ENCODE measurements at regions not wholly inside any gene's neighbourhood (a gene's known extent, or its start where the extent isn't known, plus 50 kb on each side); places are given as distances from the start of the nearest gene placed in this dataset.
"Not testable (repeated sequence)": the region's sequence is repeated elsewhere in the genome, so short reads cannot be mapped to it uniquely, and the experiment has no call there.

DNA sequence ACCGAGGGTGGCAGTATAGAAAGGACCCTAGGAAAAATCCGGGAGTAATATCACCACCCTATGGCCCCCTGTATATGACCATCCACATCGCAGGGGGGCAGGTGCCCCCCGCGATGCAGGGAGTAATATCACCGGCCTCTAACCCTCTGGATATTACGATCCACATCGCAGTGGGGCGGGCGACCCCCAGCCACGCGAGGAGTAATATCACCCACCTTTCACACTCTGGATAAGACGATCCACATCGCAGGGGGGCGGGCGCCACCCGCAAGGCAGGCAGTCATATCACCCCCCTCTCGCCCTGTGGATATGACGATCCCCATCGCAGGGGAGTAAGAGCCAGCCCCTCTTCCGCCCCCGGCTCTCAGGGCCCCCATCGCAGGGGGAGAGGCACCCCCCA is 76.7 kb upstream of the RUBCNL start:
- no peak for FAIRE-seq

DNA sequence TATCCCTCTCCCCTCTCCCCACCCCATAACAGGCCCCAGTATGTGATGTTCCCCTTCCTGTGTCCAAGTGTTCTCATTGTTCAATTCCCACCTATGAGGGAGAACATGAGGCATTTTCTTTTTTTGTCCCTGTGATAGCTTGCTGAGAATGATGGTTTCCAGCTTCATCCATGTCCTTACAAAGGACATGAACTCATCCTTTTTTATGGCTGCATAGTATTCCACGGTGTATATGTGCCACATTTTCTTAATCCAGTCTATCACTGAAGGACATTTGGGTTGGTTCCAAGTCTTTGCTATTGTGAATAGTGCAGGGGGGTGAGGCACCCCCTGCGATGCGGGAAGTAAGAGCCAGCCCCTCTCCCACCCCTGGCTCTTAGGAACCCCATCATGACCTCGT is 73.2 kb upstream of the RUBCNL start:
- not testable (repeated sequence) for FAIRE-seq

DNA sequence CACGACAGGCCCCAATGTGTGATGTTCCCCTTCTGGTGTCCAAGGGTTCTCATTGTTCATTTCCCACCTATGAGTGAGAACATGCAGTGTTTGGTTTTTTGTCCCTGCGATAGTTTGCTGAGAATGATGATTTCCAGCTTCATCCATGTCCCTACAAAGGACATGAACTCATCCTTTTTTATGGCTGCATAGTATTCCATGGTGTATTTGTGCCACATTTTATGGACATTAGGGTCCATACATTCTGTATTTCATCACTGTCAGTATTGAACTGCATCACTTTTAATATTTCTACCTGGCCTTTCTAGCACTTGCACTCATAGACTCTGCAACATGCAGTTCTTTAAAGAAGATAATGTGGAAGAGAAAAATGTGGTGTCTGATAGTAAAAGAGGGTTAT is 70.2 kb upstream of the RUBCNL start:
- not testable (repeated sequence) for FAIRE-seq

DNA sequence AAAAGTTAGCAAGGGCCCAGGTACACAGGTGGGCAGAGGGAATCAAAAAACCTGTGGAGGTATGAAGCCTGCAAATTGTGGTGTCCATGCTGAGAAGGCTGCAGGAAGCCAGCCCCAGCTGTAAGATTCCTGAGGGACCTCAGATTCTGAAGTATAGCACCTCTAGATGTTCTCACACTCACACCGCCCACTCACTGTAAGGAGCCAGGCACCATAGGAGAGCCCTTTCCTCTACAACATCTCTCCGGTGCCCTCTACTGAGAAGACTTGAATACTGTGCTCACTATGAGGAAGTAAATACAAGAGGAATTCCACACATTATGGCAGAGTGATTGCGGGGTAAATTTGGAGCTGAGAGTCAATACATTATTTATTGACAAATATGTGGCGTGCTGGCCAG is 68.9 kb upstream of the RUBCNL start:
- FAIRE-seq: not testable (repeated sequence)

DNA sequence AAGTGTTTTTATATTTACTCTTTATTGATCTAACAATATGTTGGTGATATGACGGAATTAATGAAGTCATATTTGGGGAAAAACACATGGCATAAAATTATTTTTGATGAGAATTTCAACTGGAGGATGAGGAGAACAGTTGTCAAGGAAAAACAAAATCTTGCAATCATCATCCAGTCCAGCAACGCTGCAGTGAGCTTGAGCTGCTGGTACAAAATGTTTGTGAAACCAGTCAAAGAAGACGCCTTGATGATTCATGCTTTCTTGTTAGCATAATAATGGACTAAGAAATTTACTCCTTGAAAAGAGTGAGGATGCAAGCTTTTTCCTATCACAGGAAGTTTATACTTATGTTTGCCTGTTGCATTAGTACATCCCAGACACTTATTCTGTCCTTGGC is 64.1 kb upstream of the RUBCNL start:
- FAIRE-seq: not testable (repeated sequence)

DNA sequence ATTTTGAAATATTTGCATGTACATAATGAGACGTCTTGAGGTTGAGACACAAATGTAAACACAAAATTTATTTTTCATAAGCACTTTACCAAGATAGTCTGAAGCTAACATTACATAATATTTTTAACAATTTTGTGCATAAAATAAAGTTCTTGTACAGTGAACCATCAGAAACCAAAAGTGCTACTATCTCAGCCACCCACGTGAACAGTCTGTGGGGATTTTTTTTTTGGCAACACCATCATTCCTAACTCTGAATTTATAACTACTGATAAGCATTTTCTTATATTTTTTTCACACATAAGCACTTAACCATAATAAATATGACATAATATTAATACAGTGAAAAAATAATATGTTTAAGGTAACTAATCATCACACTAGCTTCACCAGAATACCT is 62.9 kb upstream of the RUBCNL start:
- not testable (repeated sequence) for FAIRE-seq

DNA sequence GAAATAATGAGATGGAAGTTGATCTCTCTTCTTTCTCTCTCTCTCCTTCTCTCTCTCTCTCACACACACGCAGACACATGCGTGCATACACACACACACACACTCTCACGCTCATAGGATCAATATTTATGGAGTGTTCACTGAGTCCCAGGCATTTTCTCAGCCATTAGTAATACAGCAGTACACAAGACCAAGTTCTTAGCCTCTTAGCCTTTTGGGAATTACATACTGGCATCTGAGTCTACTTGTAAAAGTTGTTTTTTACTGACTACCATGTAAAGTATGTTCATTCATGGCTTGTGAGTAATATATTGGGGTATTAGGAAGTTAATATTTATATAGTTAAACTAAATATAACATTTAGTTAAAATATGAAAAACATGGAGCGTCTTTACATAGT is 61.1 kb upstream of the RUBCNL start:
- not testable (repeated sequence) for FAIRE-seq

DNA sequence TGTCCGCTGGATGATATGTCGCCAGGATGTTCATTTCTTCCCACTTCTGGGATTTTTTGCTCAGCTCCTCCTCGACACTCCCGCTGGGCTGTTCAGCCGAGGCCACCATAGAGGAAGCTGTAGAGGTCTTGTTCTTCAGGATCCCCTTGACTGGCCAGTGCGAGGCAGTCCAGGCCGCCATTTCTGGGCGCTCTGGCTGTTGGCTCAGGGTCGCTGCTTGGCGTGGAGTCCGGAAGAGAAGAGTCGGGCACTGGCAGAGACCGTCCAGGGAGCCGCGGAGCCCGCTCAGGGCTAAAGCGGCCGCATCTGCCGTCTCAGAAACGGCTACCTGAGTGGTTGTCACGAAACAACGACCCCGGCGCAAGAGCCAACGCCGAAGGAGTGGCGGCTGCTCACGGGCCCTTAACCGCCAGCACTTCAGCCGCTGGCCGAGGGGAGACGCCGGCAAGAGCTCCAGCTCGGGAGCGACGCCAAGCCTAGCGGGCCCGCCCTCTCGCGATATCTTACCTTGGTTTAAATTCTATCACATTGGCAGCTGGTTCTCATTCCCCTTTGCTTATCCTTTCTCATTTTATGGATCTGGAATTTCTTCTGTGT is 50.9 kb upstream of the RUBCNL start:
- not testable (repeated sequence) for FAIRE-seq
